HCT116 (cell line): ENCODE measurements at regions not wholly inside any gene's neighbourhood (a gene's known extent, or its start where the extent isn't known, plus 50 kb on each side); places are given as distances from the start of the nearest gene placed in this dataset.

Experiments used
- ATAC-seq: fragments of 200-7000 bp; cut with Tn5 transposase; 2 replicates; pipeline ENCODE4 v1.9.1; 2020; ENCODE audit warnings: mild to moderate bottlenecking, moderate library complexity
- BruUV-seq: library from RNA; stranded (reverse); fragments of 400-500 nt; replicated peaks from 2 replicates; lab custom pipeline; 2021; lab: Mats Ljungman, UMichigan
- CTCF ChIA-PET: fragments of 300-600 bp; sonication (Branson Sonifier 250); formaldehyde crosslinking; loops from one replicate; lab custom pipeline; 2021; ENCODE audit warnings: antibody characterized with exemption; lab: Charles Lee
- POLR2A ChIA-PET: fragments of 300-600, 350-600 bp; sonication (Branson Sonifier 250); formaldehyde crosslinking; loops from one replicate; lab custom pipeline; 2021; ENCODE audit warnings: antibody characterized with exemption; lab: Charles Lee
- RAD21 ChIA-PET, 2 experiments: fragments of 300-600 bp; sonication (Branson Sonifier 250); formaldehyde crosslinking; loops; one replicate each; lab custom pipeline; 2023; ENCODE audit warnings: low total read pairs in 2 of 2; ENCODE audit not compliant: uncharacterized antibody in 2 of 2, unreplicated experiment in 2 of 2, low non-redundant PET in 1 of 2; lab: Charles Lee
- DNase-seq: peaks from one replicate; pipeline ENCODE4 v3.0.0-alpha.2; 2010; ENCODE audit warnings: low read depth, low spot score
- H2AFZ ChIP-seq: fragments of 200-600 bp; shearing (Covaris generic), sonication (generic); 2 replicates; pipeline ENCODE4 v1.6.1; 2017; ENCODE audit warnings: low read depth, mixed run types, mixed read lengths, antibody characterized with exemption, low read length; ENCODE audit not compliant: poor library complexity, severe bottlenecking
- H3K27ac ChIP-seq: 2 replicates; pipeline ENCODE4 v1.5.1; 2012; ENCODE audit warnings: low read depth, low read length
- H3K27me3 ChIP-seq: fragments of 200-600 bp; sonication (generic); 2 replicates; pipeline ENCODE4 v1.6.1; 2016; ENCODE audit warnings: mixed run types, low read length, mixed read lengths; ENCODE audit not compliant: insufficient read depth
- H3K36me3 ChIP-seq, 2 experiments: fragments of 200-500 bp in 1 of 2; fragments of 200-600 bp in 1 of 2; sonication (Bioruptor generic) in 1 of 2; sonication (generic) in 1 of 2; 2 replicates each; pipeline versions ENCODE4 v1.5.1 to v1.6.1; 2014 to 2016; ENCODE audit warnings: low read length in 2 of 2, inconsistent platforms in 1 of 2, mixed read lengths in 1 of 2, mixed run types in 1 of 2; ENCODE audit not compliant: insufficient read depth in 2 of 2, control insufficient read depth in 1 of 2
- H3K4me1 ChIP-seq, 2 experiments: fragments of 200-600 bp in 1 of 2; sonication (generic) in 1 of 2; 2 replicates each; pipeline versions ENCODE4 v1.5.1 to v1.6.1; 2012 to 2017; ENCODE audit warnings: low read length in 2 of 2, inconsistent platforms in 1 of 2, mild to moderate bottlenecking in 1 of 2, mixed read lengths in 1 of 2, mixed run types in 1 of 2, moderate library complexity in 1 of 2; ENCODE audit not compliant: insufficient read depth in 2 of 2, control insufficient read depth in 1 of 2
- H3K4me2 ChIP-seq: fragments of 200-600 bp; sonication (generic); 2 replicates; pipeline ENCODE4 v1.6.1; 2017; ENCODE audit warnings: mixed run types, low read length, mixed read lengths
- H3K4me3 ChIP-seq, 2 experiments: fragments of 200-600 bp in 1 of 2; sonication (generic) in 1 of 2; replicated peaks in 1 of 2; 2 replicates each; pipeline ENCODE4 v1.5.1; 2011 to 2016; ENCODE audit warnings: low read length in 2 of 2, control low read depth in 1 of 2, low read depth in 1 of 2, mild to moderate bottlenecking in 1 of 2, mixed read lengths in 1 of 2, mixed run types in 1 of 2
- H3K79me2 ChIP-seq: fragments of 200-600 bp; sonication (generic); 2 replicates; pipeline ENCODE4 v1.6.1; 2017; ENCODE audit warnings: mild to moderate bottlenecking, mixed run types, low read length, moderate library complexity, mixed read lengths; ENCODE audit not compliant: insufficient read depth
- H3K9ac ChIP-seq: fragments of 200-600 bp; sonication (generic); 2 replicates; pipeline ENCODE4 v1.6.1; 2016; ENCODE audit warnings: low read length, mixed read lengths
- H3K9me2 ChIP-seq: fragments of 200-600 bp; sonication (generic), shearing (Covaris generic); 2 replicates; pipeline ENCODE4 v1.6.1; 2017; ENCODE audit warnings: mixed run types, mild to moderate bottlenecking, moderate library complexity; ENCODE audit not compliant: insufficient read depth
- H3K9me3 ChIP-seq, 2 experiments: fragments of 200-500 bp in 1 of 2; fragments of 200-600 bp in 1 of 2; sonication (Bioruptor generic) in 1 of 2; sonication (generic) in 1 of 2; 2 replicates each; pipeline ENCODE4 v1.6.1; 2014 to 2017; ENCODE audit warnings: low read length in 2 of 2, mixed read lengths in 2 of 2, inconsistent platforms in 1 of 2, low read depth in 1 of 2, mild to moderate bottlenecking in 1 of 2, mixed run types in 1 of 2, moderate library complexity in 1 of 2; ENCODE audit not compliant: control insufficient read depth in 1 of 2, insufficient read depth in 1 of 2
- H4K20me1 ChIP-seq: fragments of 200-600 bp; sonication (generic), shearing (Covaris generic); 2 replicates; pipeline ENCODE4 v1.6.1; 2017; ENCODE audit warnings: mixed run types, mild to moderate bottlenecking, moderate library complexity; ENCODE audit not compliant: insufficient read depth
- ATF3 ChIP-seq: IDR thresholded peaks from 2 replicates; pipeline ENCODE4 v1.6.1; 2012
- CBX3 ChIP-seq: IDR thresholded peaks from 2 replicates; pipeline ENCODE4 v1.6.1; 2012; ENCODE audit warnings: low read depth
- CTCF ChIP-seq, 3 experiments: fragments of 200-600 bp in 1 of 3; sonication (generic) in 1 of 3; IDR thresholded peaks in 2 of 3; conservative IDR thresholded peaks in 1 of 3; 2 replicates each; pipeline ENCODE4 v1.5.1; 2012 to 2017; ENCODE audit warnings: low read depth in 2 of 3, low read length in 2 of 3, antibody characterized with exemption in 1 of 3, borderline replicate concordance in 1 of 3, control low read depth in 1 of 3, mild to moderate bottlenecking in 1 of 3, mixed read lengths in 1 of 3, mixed run types in 1 of 3, moderate library complexity in 1 of 3; ENCODE audit not compliant: insufficient read depth in 1 of 3
- ELF1 ChIP-seq: IDR thresholded peaks from 2 replicates; pipeline ENCODE4 v1.6.1; 2012; ENCODE audit warnings: low read depth, borderline replicate concordance
- EZH2 ChIP-seq: fragments of 200-600 bp; sonication (generic); IDR thresholded peaks from 2 replicates; pipeline ENCODE4 v1.6.1; 2017; ENCODE audit warnings: antibody characterized with exemption, mixed run types
- EZH2phosphoT487 ChIP-seq: fragments of 200-600 bp; IDR thresholded peaks from 2 replicates; pipeline ENCODE4 v1.6.1; 2018; ENCODE audit warnings: antibody characterized with exemption, borderline replicate concordance
- FOSL1 ChIP-seq: IDR thresholded peaks from 2 replicates; pipeline ENCODE4 v1.6.1; 2012; ENCODE audit warnings: low read depth
- JUND ChIP-seq: IDR thresholded peaks from 2 replicates; pipeline ENCODE4 v1.6.1; 2012
- POLR2A ChIP-seq: IDR thresholded peaks from 2 replicates; pipeline ENCODE4 v1.7.0; 2011; ENCODE audit warnings: borderline replicate concordance; ENCODE audit not compliant: insufficient read depth, insufficient read length; ENCODE audit errors: extremely low read depth
- POLR2AphosphoS5 ChIP-seq: IDR thresholded peaks from 2 replicates; pipeline ENCODE4 v1.6.1; 2011; ENCODE audit warnings: mild to moderate bottlenecking, low read depth, low read length, moderate library complexity
- RAD21 ChIP-seq: IDR thresholded peaks from 2 replicates; pipeline ENCODE4 v1.6.1; 2012; ENCODE audit warnings: low read depth, mild to moderate bottlenecking
- REST ChIP-seq: IDR thresholded peaks from 2 replicates; pipeline ENCODE4 v1.6.1; 2012; ENCODE audit warnings: low read depth
- SIN3A ChIP-seq: IDR thresholded peaks from 2 replicates; pipeline ENCODE4 v1.6.1; 2012; ENCODE audit warnings: low read depth
- SRF ChIP-seq: IDR thresholded peaks from 2 replicates; pipeline ENCODE4 v1.6.1; 2012; ENCODE audit warnings: low read depth
- TCF7L2 ChIP-seq: IDR thresholded peaks from 2 replicates; pipeline ENCODE4 v1.7.0; 2011; ENCODE audit warnings: borderline replicate concordance, inconsistent platforms; ENCODE audit not compliant: insufficient read depth, insufficient read length; ENCODE audit errors: extremely low read depth
- YY1 ChIP-seq: IDR thresholded peaks from 2 replicates; pipeline ENCODE4 v1.6.1; 2011; ENCODE audit warnings: low read length, low read depth, moderate library complexity, mild to moderate bottlenecking; ENCODE audit not compliant: insufficient replicate concordance; ENCODE audit errors: extremely low read depth
- ZFX ChIP-seq: fragments of 450-650 bp; IDR thresholded peaks from 2 replicates; pipeline ENCODE4 v1.6.1; 2017
- ZNF274 ChIP-seq: fragments of 200-500 bp; sonication (Bioruptor generic); IDR thresholded peaks from 2 replicates; pipeline ENCODE4 v1.6.1; 2014; ENCODE audit warnings: mild to moderate bottlenecking, low read depth, low read length, inconsistent platforms
- intact Hi-C: fragments of 100-400 bp; cut with micrococcal nuclease; formaldehyde crosslinking; loops from 2 replicates; pipeline ENCODE4 v1.10.0; 2022

GRCh38 chr2:199703199-199703598 lies 147.8 kb downstream of the FTCDNL1 start:
- POLR2A ChIA-PET, result no interaction called here
- DNase-seq, result no peak
- intact Hi-C loops, result loop anchor here (10.0 kb wide), 1 partner anchor 1002 kb away; no protein-coding TSS in a partner anchor
- no peak overlapping the region for H3K4me2 ChIP-seq
- no peaks in the 10 kb centered on the region for H3K36me3 ChIP-seq
- H2AFZ ChIP-seq, result no peak overlapping the region
- H4K20me1 ChIP-seq, result no peaks in the 10 kb centered on the region
- CTCF ChIA-PET, result interaction anchor here (2.4 to 2.6 kb wide), 2 partner anchors 36 to 238 kb away, joined by 22 to 26 read pairs; no protein-coding TSS in a partner anchor
- ATAC-seq, result no peak
- H3K4me1 ChIP-seq, result no peaks in the 10 kb centered on the region
- no peaks in the 10 kb centered on the region for H3K9me3 ChIP-seq
- 0 out of 2 replicates have a peak, but pooled peaks cover 3% of the 10 kb centered on the region for H3K27me3 ChIP-seq
- H3K27ac ChIP-seq, result no peak overlapping the region
- no peak overlapping the region for H3K4me3 ChIP-seq
- no peak for TF ChIP-seq EZH2
- TF ChIP-seq ZNF274, result no peak
- TF ChIP-seq ZFX, result no peak
- no peak for TF ChIP-seq POLR2AphosphoS5
- no peak for TF ChIP-seq EZH2phosphoT487
- no peak for TF ChIP-seq POLR2A
- TF ChIP-seq YY1, result no peak
- TF ChIP-seq REST, result no peak
- TF ChIP-seq RAD21, result no peak
- no peak for TF ChIP-seq TCF7L2
- no peak for TF ChIP-seq SIN3A
- no peak for TF ChIP-seq JUND
- TF ChIP-seq CTCF (IDR thresholded peaks at IDR 0.05 in 2 of 3, conservative IDR thresholded peaks at IDR 0.05 in 1 of 3; ENCODE audit: borderline replicate concordance in 1 of 3, insufficient read depth in 1 of 3, low read depth in 2 of 3, low read length in 2 of 3), result no peak
- TF ChIP-seq SRF, result no peak
- TF ChIP-seq FOSL1, result no peak
- no peak for TF ChIP-seq CBX3
- no peak for TF ChIP-seq ELF1
- TF ChIP-seq ATF3, result no peak
- no peaks in the 10 kb centered on the region for H3K9me2 ChIP-seq
- no peaks in the 10 kb centered on the region for H3K79me2 ChIP-seq
- no peak overlapping the region for H3K9ac ChIP-seq
- BruUV-seq, result no TSS peak
- RAD21 ChIA-PET, result no interaction called here
